Endothelial cell of umbilical vein (primary cell): ENCODE measurements at regions not wholly inside any gene's neighbourhood (a gene's known extent, or its start where the extent isn't known, plus 50 kb on each side); places are given as distances from the start of the nearest gene placed in this dataset.

Experiments
- BruUV-seq: library from RNA; stranded (reverse); fragments of 400-500 nt; replicated peaks from 2 replicates; lab custom pipeline; 2021; lab: Mats Ljungman, UMichigan
- CTCF ChIA-PET: fragments of 300-600, 350-600 bp; sonication (Branson Sonifier 250); formaldehyde crosslinking; loops from one replicate; lab custom pipeline; 2021; ENCODE audit warnings: antibody characterized with exemption, inconsistent platforms; lab: Charles Lee
- POLR2A ChIA-PET: fragments of 300-600, 350-600 bp; sonication (Branson Sonifier 250); formaldehyde crosslinking; loops from one replicate; lab custom pipeline; 2021; ENCODE audit warnings: antibody characterized with exemption, inconsistent platforms; lab: Charles Lee
- DNase-seq: peaks from one replicate; pipeline ENCODE4 v3.0.0-alpha.2; 2011; ENCODE audit warnings: low read depth, low spot score
- FAIRE-seq: peaks from 2 replicates; lab custom pipeline; 2011; peaks lifted over from hg19 to GRCh38; lab: Jason Lieb, UNC
- H2AFZ ChIP-seq: 2 replicates; pipeline ENCODE4 v1.6.0; 2012; ENCODE audit warnings: low read depth, low read length, control low read depth, inconsistent platforms
- H3K27ac ChIP-seq: 2 replicates; pipeline ENCODE4 v1.5.1; 2011; ENCODE audit warnings: low read depth, mild to moderate bottlenecking, control low read depth, low read length, moderate library complexity; ENCODE audit not compliant: insufficient read depth
- H3K27me3 ChIP-seq, 2 experiments: 2 replicates each; pipeline versions ENCODE4 v1.6.0 to v1.6.1; 2011; ENCODE audit warnings: low read length in 2 of 2, mixed read lengths in 1 of 2; ENCODE audit not compliant: control insufficient read depth in 2 of 2, insufficient read depth in 2 of 2
- H3K36me3 ChIP-seq, 2 experiments: 2 replicates in 1 of 2; 3 replicates in 1 of 2; pipeline ENCODE4 v1.5.1; 2011; ENCODE audit warnings: low read length in 2 of 2, mild to moderate bottlenecking in 1 of 2, moderate library complexity in 1 of 2; ENCODE audit not compliant: control insufficient read depth in 2 of 2, insufficient read depth in 2 of 2; ENCODE audit errors: extremely low read depth in 1 of 2
- H3K4me1 ChIP-seq: 3 replicates; pipeline ENCODE4 v1.5.1; 2011; ENCODE audit warnings: mild to moderate bottlenecking, low read length; ENCODE audit not compliant: control insufficient read depth, insufficient read depth; ENCODE audit errors: extremely low read depth
- H3K4me2 ChIP-seq: 2 replicates; pipeline ENCODE4 v1.6.1; 2011; ENCODE audit warnings: low read length, control low read depth, mixed read lengths; ENCODE audit not compliant: insufficient read depth
- H3K4me3 ChIP-seq, 3 experiments: fragments of 200-600 bp in 1 of 3; sonication (generic), shearing (Covaris generic) in 1 of 3; replicated peaks in 1 of 3; 2 replicates each; pipeline ENCODE4 v1.5.1; 2011 to 2016; ENCODE audit warnings: control low read depth in 3 of 3, low read length in 3 of 3, mild to moderate bottlenecking in 2 of 3, inconsistent platforms in 1 of 3, low read depth in 1 of 3, moderate library complexity in 1 of 3; ENCODE audit not compliant: insufficient read depth in 1 of 3
- H3K79me2 ChIP-seq: 2 replicates; pipeline ENCODE4 v1.6.0; 2012; ENCODE audit warnings: low read length, inconsistent platforms; ENCODE audit not compliant: control insufficient read depth, insufficient read depth
- H3K9ac ChIP-seq: replicated peaks from 2 replicates; pipeline ENCODE3; 2011; ENCODE audit warnings: low read length, control low read depth; ENCODE audit not compliant: insufficient read depth; ENCODE audit errors: extremely low read depth
- H3K9me1 ChIP-seq: replicated peaks from 3 replicates; pipeline ENCODE4 v1.6.0; 2011; ENCODE audit warnings: mild to moderate bottlenecking, low read length; ENCODE audit not compliant: control insufficient read depth, insufficient read depth; ENCODE audit errors: extremely low read depth
- H3K9me3 ChIP-seq: replicated peaks from 2 replicates; pipeline ENCODE4 v1.5.1; 2012; ENCODE audit warnings: low read length, inconsistent platforms; ENCODE audit not compliant: control insufficient read depth, insufficient read depth
- H4K20me1 ChIP-seq: replicated peaks from 2 replicates; pipeline ENCODE3; 2011; ENCODE audit warnings: mild to moderate bottlenecking, low read length; ENCODE audit not compliant: control insufficient read depth, insufficient read depth; ENCODE audit errors: extremely low read depth
- FOS ChIP-seq: IDR thresholded peaks from 2 replicates; pipeline ENCODE4 v1.6.1; 2011; ENCODE audit warnings: mild to moderate bottlenecking, low read length, moderate library complexity, borderline replicate concordance; ENCODE audit not compliant: insufficient read depth
- GATA2 ChIP-seq: IDR thresholded peaks from 2 replicates; pipeline ENCODE4 v1.7.0; 2011; ENCODE audit warnings: low read depth, mild to moderate bottlenecking, moderate library complexity, mixed read lengths, low read length; ENCODE audit not compliant: insufficient read length, insufficient read depth
- JUN ChIP-seq: IDR thresholded peaks from 2 replicates; pipeline ENCODE4 v1.6.1; 2011; ENCODE audit warnings: borderline replicate concordance, low read depth; ENCODE audit not compliant: insufficient read length, insufficient read depth
- MAX ChIP-seq: IDR thresholded peaks from 2 replicates; pipeline ENCODE4 v1.6.1; 2011; ENCODE audit not compliant: insufficient read depth, insufficient read length
- MYC ChIP-seq: IDR thresholded peaks from one replicate; pipeline ENCODE4 v1.6.1; 2011; ENCODE audit warnings: mild to moderate bottlenecking, low read depth, low read length
- POLR2A ChIP-seq: IDR thresholded peaks from 2 replicates; pipeline ENCODE4 v1.6.1; 2012; ENCODE audit warnings: low read depth, mild to moderate bottlenecking, control low read depth, low read length
- dilution Hi-C: fragments of 300-500 bp; cut with MboI; formaldehyde crosslinking; loops from one replicate; pipeline ENCODE4 v1.15.0; 2019; ENCODE audit warnings: low sequenced_read_pairs; ENCODE audit not compliant: extremely low pct_ligation_motif_present
- intact Hi-C: fragments of 100-400 bp; cut with micrococcal nuclease; formaldehyde crosslinking; loops from one replicate; pipeline ENCODE4 v1.10.0; 2022
- TF ChIP-seq, protein P1 (sequence below), 2 donors: IDR thresholded peaks; 1 replicate in 1 of 2; 2 replicates in 1 of 2; pipeline ENCODE4 v1.5.1; 2011; ENCODE audit warnings: low read length in 2 of 2, mild to moderate bottlenecking in 2 of 2, moderate library complexity in 2 of 2, control low read depth in 1 of 2, inconsistent platforms in 1 of 2, low read depth in 1 of 2; ENCODE audit not compliant: insufficient read depth in 1 of 2; ENCODE audit errors: extremely low read depth in 1 of 2

- Histone ChIP-seq H4K20me1 (no peaks in the 10 kb centered on the region), H3K9ac (no peak overlapping the region), H3K27ac (no peak overlapping the region), H3K9me3 (no peaks in the 10 kb centered on the region), H3K4me2 (no peak overlapping the region), H2AFZ (no peak overlapping the region), H3K27me3 (no peaks in the 10 kb centered on the region), H3K79me2 (no peaks in the 10 kb centered on the region), H3K9me1 (no peaks in the 10 kb centered on the region), H3K4me1 (peaks cover 7% of the 10 kb centered on the region), H3K36me3 (no peaks in the 10 kb centered on the region), H3K4me3 (no peak overlapping the region)
- TF ChIP-seq POLR2A (no peak), GATA2 (no peak), FOS (no peak), MAX (no peak), MYC (no peak), JUN (no peak)
- TF ChIP-seq, protein P1, sequence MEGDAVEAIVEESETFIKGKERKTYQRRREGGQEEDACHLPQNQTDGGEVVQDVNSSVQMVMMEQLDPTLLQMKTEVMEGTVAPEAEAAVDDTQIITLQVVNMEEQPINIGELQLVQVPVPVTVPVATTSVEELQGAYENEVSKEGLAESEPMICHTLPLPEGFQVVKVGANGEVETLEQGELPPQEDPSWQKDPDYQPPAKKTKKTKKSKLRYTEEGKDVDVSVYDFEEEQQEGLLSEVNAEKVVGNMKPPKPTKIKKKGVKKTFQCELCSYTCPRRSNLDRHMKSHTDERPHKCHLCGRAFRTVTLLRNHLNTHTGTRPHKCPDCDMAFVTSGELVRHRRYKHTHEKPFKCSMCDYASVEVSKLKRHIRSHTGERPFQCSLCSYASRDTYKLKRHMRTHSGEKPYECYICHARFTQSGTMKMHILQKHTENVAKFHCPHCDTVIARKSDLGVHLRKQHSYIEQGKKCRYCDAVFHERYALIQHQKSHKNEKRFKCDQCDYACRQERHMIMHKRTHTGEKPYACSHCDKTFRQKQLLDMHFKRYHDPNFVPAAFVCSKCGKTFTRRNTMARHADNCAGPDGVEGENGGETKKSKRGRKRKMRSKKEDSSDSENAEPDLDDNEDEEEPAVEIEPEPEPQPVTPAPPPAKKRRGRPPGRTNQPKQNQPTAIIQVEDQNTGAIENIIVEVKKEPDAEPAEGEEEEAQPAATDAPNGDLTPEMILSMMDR (IDR thresholded peaks at IDR 0.05; ENCODE audit: extremely low read depth in 1 of 2, insufficient read depth in 1 of 2, low read depth in 1 of 2, low read length in 2 of 2) = no peak
- ChIA-PET CTCF (no interaction called here), POLR2A (no interaction called here)
- intact Hi-C loops = no loop called here
- dilution Hi-C loops = no loop called here
- no TSS peak for BruUV-seq
- no peak for FAIRE-seq
- DNase-seq = no peak
Observed at GRCh38 chrX:39899856-39900776, 197.6 kb downstream of the BCOR start.
